Esophagus muscularis mucosa (tissue), 4 donors: ENCODE measurements at regions not wholly inside any gene's neighbourhood (a gene's known extent, or its start where the extent isn't known, plus 50 kb on each side); places are given as distances from the start of the nearest gene placed in this dataset.
A peak's percentile ranks its signal among the peaks of the same experiment; 100 is the strongest.

ENCODE experiments used
- DNase-seq: peaks from one replicate; pipeline ENCODE4 v3.0.0-alpha.2; 2017; ENCODE audit errors: extremely low spot score
- H3K27ac ChIP-seq, 4 donors: fragments of 200-600 bp; sonication (generic); replicated peaks in 1 of 4; 1 replicate in 3 of 4; 2 replicates in 1 of 4; pipeline ENCODE4 v1.5.1; 2016 to 2019; ENCODE audit warnings: mild to moderate bottlenecking in 1 of 4
- H3K27me3 ChIP-seq, 4 donors: fragments of 200-600 bp; sonication (generic); one replicate each; pipeline versions ENCODE4 v1.5.1 to v1.6.0; 2016 to 2019
- H3K36me3 ChIP-seq, 4 donors: fragments of 200-600 bp; sonication (generic); one replicate each; pipeline ENCODE4 v1.5.1; 2016 to 2019
- H3K4me1 ChIP-seq, 4 donors: fragments of 200-600 bp; sonication (generic); one replicate each; pipeline ENCODE4 v1.5.1; 2016 to 2019
- H3K4me3 ChIP-seq, 4 donors: fragments of 200-600 bp; sonication (generic); 1 replicate in 2 of 4; 2 replicates in 2 of 4; pipeline ENCODE4 v1.5.1; 2016 to 2019; ENCODE audit warnings: mild to moderate bottlenecking in 4 of 4, moderate library complexity in 1 of 4
- H3K9me3 ChIP-seq, 4 donors: fragments of 200-600 bp; sonication (generic); 1 replicate in 3 of 4; 2 replicates in 1 of 4; pipeline ENCODE4 v1.5.1; 2016 to 2019
- EP300 ChIP-seq: sonication (generic); formaldehyde crosslinking; IDR thresholded peaks from one replicate; pipeline ENCODE4 v1.6.1; 2017; ENCODE audit warnings: antibody characterized with exemption
- POLR2A ChIP-seq: fragments of 450-650 bp; IDR thresholded peaks from one replicate; pipeline ENCODE4 v1.6.1; 2017; ENCODE audit warnings: antibody characterized with exemption, moderate library complexity, mild to moderate bottlenecking, low read depth
- POLR2AphosphoS5 ChIP-seq, 2 donors: sonication (generic); formaldehyde crosslinking; IDR thresholded peaks; one replicate each; pipeline ENCODE4 v1.6.1; 2017; ENCODE audit warnings: antibody characterized with exemption in 2 of 2
- WGBS: methylation state at CpG from one replicate; pipeline ENCODE4 v1.1.5; 2018; 5-methylcytosine and 5-hydroxymethylcytosine counted together
- intact Hi-C: fragments of 100-400 bp; cut with DNase I; formaldehyde crosslinking; loops from one replicate; pipeline ENCODE4 v1.15.1; 2023
- TF ChIP-seq, protein P1 (sequence below), 3 experiments: fragments of 200-600 bp in 2 of 3; fragments of 450-650 bp in 1 of 3; sonication (generic) in 2 of 3; IDR thresholded peaks; one replicate each; pipeline ENCODE4 v1.5.1; 2017 to 2019; ENCODE audit warnings: antibody characterized with exemption in 3 of 3, mild to moderate bottlenecking in 2 of 3, moderate library complexity in 1 of 3

DNA sequence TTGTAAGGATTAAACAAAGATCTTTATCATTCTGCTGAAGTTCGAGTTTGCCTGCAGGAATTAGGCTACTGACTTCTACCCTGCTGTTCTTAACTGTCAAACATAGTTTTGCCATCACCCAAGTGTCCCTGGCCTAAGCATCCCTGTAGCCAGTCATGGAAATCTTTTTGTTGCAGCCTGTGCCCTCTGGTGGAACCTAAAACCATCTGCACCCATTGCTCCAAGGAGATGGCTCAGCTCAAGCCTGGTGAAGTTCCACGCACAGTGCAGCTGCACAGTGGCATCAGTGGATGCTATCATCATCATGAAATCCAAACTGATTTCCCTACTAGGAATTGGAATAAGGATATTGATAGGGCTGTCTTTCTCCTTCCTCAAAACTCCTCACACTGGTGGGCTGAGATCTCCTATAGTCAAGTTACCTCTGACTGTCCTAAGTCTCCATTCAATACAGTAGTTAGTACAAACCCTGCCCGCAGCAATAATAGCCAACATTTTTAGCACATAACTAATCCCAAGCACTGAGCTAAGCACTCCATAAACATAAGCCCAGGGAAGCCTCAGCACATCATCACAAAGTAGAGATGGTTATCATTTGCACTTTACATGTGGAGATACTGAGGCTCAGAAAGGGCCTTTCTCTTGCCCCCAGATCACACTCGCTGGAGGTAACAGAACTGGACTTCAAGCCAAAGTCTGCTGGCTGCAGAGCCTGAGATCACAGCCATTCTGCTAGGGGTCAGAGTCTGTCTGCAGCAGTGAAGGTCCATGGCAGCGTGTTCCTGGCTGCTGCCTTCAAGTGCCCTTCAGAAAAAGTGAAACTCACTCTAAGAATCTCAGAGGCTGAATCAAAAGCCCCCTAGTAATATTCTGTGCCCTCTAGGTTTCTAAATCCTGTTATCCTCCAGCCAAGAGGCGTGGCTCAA, 77.2 kb upstream of the MC3R start:
- intact Hi-C loops, result loop anchor here (10.0 kb wide), 1 partner anchor 757 kb away; no protein-coding TSS in a partner anchor
- TF ChIP-seq EP300, result no peak
- TF ChIP-seq, protein P1, sequence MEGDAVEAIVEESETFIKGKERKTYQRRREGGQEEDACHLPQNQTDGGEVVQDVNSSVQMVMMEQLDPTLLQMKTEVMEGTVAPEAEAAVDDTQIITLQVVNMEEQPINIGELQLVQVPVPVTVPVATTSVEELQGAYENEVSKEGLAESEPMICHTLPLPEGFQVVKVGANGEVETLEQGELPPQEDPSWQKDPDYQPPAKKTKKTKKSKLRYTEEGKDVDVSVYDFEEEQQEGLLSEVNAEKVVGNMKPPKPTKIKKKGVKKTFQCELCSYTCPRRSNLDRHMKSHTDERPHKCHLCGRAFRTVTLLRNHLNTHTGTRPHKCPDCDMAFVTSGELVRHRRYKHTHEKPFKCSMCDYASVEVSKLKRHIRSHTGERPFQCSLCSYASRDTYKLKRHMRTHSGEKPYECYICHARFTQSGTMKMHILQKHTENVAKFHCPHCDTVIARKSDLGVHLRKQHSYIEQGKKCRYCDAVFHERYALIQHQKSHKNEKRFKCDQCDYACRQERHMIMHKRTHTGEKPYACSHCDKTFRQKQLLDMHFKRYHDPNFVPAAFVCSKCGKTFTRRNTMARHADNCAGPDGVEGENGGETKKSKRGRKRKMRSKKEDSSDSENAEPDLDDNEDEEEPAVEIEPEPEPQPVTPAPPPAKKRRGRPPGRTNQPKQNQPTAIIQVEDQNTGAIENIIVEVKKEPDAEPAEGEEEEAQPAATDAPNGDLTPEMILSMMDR (IDR thresholded peaks at IDR 0.05), result peak in 2 of 3 experiments; percentile 28 to 47
- Histone ChIP-seq H3K27me3 (no peaks in the 10 kb centered on the region), H3K4me1 (no peaks in the 10 kb centered on the region), H3K9me3 (no peaks in the 10 kb centered on the region), H3K4me3 (no peak overlapping the region), H3K27ac (no peak overlapping the region), H3K36me3 (no peaks in the 10 kb centered on the region)
- no peak for DNase-seq
- WGBS, result 68% methylated on average over 6 of the region's 6 CpGs

DNA sequence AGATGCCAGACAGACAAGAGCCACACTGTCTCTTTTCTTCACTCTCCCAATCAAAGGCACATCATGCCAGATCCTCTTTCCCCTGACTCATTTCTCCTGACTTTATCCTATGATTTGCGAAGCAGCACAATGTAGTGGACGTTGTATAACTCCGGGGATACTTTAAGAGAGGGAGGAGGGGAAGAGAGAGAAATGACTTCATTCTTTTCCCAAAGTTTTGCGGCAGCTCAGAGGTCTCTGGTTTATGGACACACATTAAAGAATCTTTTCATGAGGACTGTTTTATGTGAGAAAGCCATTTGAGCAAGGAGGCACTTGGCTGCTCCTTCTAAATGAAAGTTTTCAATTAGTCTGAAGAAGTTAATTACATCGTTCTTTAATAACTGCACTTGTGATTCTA, 75.1 kb upstream of the MC3R start:
- no peak for TF ChIP-seq POLR2AphosphoS5 (IDR thresholded peaks at IDR 0.05)
- TF ChIP-seq, protein P1 (IDR thresholded peaks at IDR 0.05), result no peak
- no peak for TF ChIP-seq POLR2A
- no peak for TF ChIP-seq EP300
- no peaks in the 10 kb centered on the region for H3K9me3 ChIP-seq
- 71% methylated on average over 5 of the region's 5 CpGs for WGBS
- no peaks in the 10 kb centered on the region for H3K4me1 ChIP-seq
- H3K27ac ChIP-seq, result no peak overlapping the region
- DNase-seq, result no peak
- intact Hi-C loops, result loop anchor here (10.0 kb wide), 1 partner anchor 759 kb away; no protein-coding TSS in a partner anchor
- no peaks in the 10 kb centered on the region for H3K27me3 ChIP-seq
- no peaks in the 10 kb centered on the region for H3K36me3 ChIP-seq
- no peak overlapping the region for H3K4me3 ChIP-seq

DNA sequence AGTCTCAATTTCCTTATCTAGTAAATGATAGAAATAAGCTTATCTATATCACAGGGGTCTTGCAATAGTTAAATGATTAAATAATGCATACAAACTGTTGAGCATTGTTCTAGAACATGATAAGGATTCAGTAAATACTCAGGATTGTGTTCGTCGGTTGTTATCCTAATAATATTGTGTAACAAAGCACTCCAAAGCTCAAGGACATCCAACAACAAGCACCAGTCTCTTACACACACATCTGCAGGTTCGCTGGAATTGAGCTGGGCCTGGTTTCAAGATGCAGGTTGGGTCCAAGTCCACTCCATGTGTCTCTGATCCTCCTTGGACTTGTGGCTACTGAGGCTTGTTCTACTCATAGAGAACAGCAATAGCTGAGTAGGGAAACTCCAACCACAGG, 74.1 kb upstream of the MC3R start:
- 85% methylated on average over 3 of the region's 3 CpGs for WGBS
- DNase-seq, result no peak
- intact Hi-C loops, result loop anchor here (10.0 kb wide), 1 partner anchor 760 kb away; no protein-coding TSS in a partner anchor
- Histone ChIP-seq H3K36me3 (no peaks in the 10 kb centered on the region), H3K27me3 (peaks cover 0 to 8% (median 0%) of the 10 kb centered on the region in 4 donors), H3K4me1 (no peaks in the 10 kb centered on the region), H3K9me3 (no peaks in the 10 kb centered on the region), H3K4me3 (no peak overlapping the region), H3K27ac (no peak overlapping the region)
- TF ChIP-seq EP300 (no peak), POLR2A (no peak), POLR2AphosphoS5 (IDR thresholded peaks at IDR 0.05) (no peak)
- TF ChIP-seq, protein P1 (IDR thresholded peaks at IDR 0.05), result no peak

DNA sequence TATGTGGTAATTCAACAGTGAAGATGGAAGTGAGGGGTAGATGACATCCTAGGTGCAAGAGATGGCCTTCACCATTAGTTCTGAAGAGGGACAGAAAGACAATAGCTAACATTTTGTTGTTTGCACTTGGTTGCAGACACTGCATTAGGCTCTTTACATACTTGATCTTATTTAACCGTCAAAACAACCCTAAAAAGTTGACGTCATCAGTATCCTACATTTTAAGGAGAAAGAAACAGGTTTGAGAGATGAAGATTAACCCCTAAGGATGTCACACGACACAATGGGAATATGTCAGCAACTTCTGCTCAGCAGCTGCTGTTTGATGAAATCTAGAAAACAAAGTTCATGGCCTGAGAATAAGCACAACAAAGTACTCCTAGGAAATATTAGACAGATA, 72.6 kb upstream of the MC3R start:
- Histone ChIP-seq H3K4me3 (no peak overlapping the region), H3K27me3 (peaks cover 0 to 8% (median 0%) of the 10 kb centered on the region in 4 donors), H3K9me3 (no peaks in the 10 kb centered on the region), H3K36me3 (no peaks in the 10 kb centered on the region), H3K27ac (no peak overlapping the region), H3K4me1 (no peaks in the 10 kb centered on the region)
- WGBS, result 84% methylated on average over 3 of the region's 3 CpGs
- TF ChIP-seq POLR2AphosphoS5 (IDR thresholded peaks at IDR 0.05), result no peak
- no peak for TF ChIP-seq POLR2A
- intact Hi-C loops, result loop anchor here (10.0 kb wide), 1 partner anchor 761 kb away; no protein-coding TSS in a partner anchor
- no peak for DNase-seq

DNA sequence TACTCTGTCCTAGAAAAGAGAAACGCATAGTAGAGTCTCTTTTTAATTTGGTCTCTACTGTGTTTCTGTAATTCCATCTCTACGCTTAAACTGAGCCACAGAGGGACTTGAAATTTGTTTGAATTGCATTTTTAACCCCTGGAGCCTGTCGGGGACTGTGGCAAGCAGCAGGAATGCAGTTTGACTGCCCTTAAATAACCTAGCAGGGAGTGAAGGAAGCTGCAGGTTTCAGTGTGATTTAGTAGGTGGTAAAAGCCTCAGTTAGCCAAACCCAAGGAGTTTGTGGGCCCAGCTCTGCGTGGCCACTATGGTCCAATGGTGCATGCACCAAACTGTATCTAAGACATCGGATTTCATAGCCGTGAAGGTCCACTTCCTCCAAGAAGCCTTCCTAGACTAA, 70.3 kb upstream of the MC3R start:
- intact Hi-C loops, result loop anchor here (10.0 kb wide), 1 partner anchor 763 kb away; no protein-coding TSS in a partner anchor
- no peak for DNase-seq
- peaks cover 0 to 8% (median 0%) of the 10 kb centered on the region in 4 donors for H3K27me3 ChIP-seq
- H3K4me1 ChIP-seq, result no peaks in the 10 kb centered on the region
- TF ChIP-seq, protein P1 (IDR thresholded peaks at IDR 0.05), result no peak
- no peak for TF ChIP-seq POLR2A
- TF ChIP-seq EP300, result no peak
- no peak for TF ChIP-seq POLR2AphosphoS5 (IDR thresholded peaks at IDR 0.05)
- no peak overlapping the region for H3K27ac ChIP-seq
- H3K9me3 ChIP-seq, result no peaks in the 10 kb centered on the region
- no peaks in the 10 kb centered on the region for H3K36me3 ChIP-seq
- H3K4me3 ChIP-seq, result no peak overlapping the region
- 83% methylated on average over 6 of the region's 6 CpGs for WGBS
